HG03378 (cell line): ENCODE measurements at regions not wholly inside any gene's neighbourhood (a gene's known extent, or its start where the extent isn't known, plus 50 kb on each side); places are given as distances from the start of the nearest gene placed in this dataset.
"Not testable (repeated sequence)": the region's sequence is repeated elsewhere in the genome, so short reads cannot be mapped to it uniquely, and the experiment has no call there.

Experiments
- ATAC-seq: cut with Tn5 transposase; IDR thresholded peaks from one replicate; pipeline ENCODE4 v1.9.1; 2021; ENCODE audit warnings: mild to moderate bottlenecking, moderate library complexity; ENCODE audit not compliant: unreplicated experiment

DNA sequence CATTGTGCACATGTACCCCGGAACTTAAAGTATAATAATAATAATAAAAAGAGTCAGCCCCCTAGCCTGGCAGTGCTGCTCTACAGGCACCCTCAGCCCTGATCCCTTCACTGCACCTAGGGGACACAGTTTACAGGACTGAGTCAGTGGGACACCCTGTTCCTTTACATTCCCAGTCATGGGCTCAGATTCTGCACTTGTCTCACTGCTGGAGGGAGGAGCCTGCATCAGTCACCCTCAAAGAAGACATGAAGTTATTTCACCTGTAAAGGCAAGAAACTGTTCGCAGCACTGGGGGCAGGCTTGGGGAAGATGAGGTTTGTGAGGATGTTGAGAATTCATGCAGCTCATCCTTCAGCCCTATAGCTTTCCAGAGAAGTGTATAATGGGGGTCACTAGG, 50.7 kb upstream of the VPREB1 start:
- ATAC-seq, result no peak

GRCh38 chr22:22193462-22193861, 51.1 kb upstream of the VPREB1 start:
- not testable (repeated sequence) for ATAC-seq

- not testable (repeated sequence) for ATAC-seq
These were observed 51.6 kb upstream of the VPREB1 start for GRCh38 chr22:22193006-22193405.

DNA sequence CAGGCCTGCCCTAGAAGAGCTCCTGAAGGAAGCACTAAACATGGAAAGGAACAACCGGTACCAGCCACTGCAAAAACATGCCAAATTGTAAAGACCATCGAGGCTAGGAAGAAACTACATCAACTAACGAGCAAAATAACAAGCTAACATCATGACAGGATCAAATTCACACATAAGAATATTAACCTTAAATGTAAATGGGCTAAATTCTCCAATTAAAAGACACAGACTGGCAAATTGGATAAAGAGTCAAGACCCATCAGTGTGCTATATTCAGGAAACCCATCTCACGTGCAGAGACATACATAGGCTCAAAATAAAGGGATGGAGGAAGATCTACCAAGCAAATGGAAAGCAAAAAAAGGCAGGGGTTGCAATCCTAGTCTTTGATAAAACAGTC, 54.8 kb upstream of the VPREB1 start:
- not testable (repeated sequence) for ATAC-seq

GRCh38 chr22:22187863-22188262, 56.7 kb upstream of the VPREB1 start:
- ATAC-seq, result not testable (repeated sequence)

DNA sequence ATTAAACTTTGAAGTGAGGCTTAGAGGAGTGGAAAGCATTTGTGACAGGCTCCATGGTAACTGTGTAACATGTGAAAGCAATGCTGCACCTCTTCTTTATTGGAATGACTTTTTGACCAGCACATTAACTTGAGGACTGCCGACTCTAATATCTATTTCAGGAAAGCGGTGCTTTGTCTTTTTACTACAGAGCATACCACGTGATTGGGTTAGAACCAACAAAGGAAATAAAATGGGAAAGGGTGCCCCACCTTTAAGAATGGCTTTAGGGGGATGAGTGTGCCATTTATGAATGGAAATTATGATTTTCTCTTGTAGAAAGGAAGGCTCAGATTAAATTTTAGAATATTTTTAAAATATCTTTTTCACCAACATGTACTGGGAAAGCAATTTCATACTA, 57.3 kb upstream of the VPREB1 start:
- ATAC-seq, result no peak

DNA sequence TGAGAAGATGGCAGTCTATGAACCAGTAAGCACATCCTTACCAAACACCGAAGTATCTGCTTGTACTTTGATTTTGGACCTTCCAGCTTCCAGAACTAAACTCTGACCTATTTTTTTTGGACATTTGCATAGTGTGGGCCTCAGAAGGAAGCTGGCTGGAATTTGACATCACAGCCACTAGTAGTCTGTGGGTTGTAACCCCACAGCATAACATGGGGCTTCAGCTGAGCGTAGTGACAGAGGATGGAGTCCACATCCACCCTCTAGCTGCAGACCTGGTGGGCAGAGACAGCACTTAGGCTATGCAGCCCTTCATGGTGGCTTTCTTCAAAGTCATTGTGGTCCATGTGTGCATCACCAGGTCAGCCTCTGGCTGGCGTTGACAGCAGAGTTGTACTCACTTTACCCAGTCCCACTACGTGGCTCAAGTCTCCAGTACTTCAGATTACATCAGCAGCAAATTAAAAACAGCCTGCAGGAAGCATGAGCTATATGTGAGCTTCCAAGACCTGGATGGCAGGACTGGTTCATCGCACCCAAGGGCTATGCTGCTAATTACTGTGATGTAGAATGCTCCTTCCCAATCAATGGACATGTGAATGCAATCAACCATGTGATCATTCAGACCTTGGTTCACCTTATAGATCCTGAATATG, 58.6 kb upstream of the VPREB1 start:
- no peak for ATAC-seq

DNA sequence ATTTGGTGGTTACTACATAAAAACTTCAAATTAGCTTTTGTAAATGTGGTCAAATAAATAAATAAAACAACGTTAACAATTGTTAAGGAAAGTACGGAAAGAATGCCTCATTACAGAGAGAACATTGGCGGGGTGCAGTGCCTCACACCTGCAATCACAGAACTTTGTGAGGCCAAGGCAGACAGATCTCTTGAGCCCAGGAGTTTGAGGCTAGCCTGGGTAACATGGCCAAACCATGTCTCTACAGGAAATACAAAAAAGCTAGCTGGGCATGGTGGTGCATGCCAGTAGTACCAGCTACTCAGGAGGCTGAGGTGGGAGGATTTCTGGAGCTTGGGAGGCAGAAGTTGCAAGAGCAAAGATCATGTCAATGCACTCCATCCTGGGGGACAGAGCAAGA, 59.4 kb upstream of the VPREB1 start:
- no peak for ATAC-seq

- ATAC-seq, result no peak
These were observed 60.2 kb upstream of the VPREB1 start for GRCh38 chr22:22184277-22184807.

DNA sequence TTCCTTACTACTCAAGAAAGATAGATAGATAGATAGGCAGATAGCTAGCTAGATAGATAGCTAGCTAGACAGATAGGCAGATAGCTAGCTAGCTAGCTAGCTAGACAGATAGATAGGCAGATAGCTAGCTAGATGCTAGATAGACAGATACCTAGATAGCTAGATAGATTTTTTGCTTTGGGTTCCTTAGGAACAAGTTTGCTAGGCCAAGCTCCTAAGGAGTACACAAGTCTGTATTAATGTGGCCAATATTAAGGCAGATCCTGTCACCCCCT, 61.7 kb upstream of the VPREB1 start:
- ATAC-seq, result no peak

- no peak for ATAC-seq
These were observed 62.2 kb upstream of the VPREB1 start for GRCh38 chr22:22182218-22182989.

DNA sequence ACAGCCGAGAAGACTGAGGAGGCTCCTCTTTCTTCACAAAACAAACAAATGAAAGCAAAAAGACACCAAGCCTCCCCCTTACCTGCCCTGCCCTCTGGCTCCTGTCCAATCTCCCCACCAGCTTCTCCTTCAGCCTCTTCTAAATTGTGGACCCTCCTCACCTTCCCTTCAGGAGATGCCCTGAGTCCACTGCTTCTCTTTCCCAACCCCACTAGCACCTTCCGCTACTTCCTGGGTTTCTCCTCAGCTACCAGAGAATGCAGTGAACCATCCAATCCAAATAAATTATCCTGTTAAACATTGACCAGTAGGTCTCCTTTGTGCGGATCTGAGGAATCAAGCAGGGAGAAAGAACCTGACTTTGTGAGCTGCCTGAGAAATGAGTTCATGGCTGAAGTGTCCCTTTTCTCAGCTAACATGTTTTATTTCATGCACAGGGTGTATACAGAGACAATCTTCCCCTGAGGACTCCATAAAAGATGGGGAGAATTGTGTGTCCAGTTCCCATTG, 63.2 kb upstream of the VPREB1 start:
- no peak for ATAC-seq

DNA sequence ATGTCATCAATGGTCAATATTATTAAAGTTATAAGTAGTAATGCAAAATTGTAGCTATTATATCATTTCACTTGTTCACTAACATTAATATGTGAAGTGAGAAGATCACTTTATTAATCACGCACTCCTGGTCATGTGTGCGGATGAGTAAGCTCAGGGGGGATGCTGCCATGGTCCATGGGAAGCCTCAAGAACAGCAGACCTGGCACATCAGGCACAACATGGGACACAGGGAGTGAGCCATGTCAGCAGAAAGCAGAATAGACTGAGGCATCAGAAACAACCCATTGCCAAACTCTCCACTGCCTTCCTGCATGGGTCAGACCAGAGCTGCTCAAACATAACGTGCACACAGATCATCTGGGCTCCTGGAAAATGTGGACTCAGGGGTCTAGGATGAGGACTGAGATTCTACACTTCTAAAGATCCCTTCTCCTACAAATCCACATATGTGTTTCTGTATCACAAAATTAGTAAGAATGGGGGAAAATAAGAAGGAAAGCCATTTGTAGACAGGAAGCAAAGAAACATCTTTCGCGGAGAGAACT, 63.8 kb upstream of the VPREB1 start:
- no peak for ATAC-seq

- ATAC-seq, result no peak
These were observed 64.7 kb upstream of the VPREB1 start for GRCh38 chr22:22179858-22180257.

DNA sequence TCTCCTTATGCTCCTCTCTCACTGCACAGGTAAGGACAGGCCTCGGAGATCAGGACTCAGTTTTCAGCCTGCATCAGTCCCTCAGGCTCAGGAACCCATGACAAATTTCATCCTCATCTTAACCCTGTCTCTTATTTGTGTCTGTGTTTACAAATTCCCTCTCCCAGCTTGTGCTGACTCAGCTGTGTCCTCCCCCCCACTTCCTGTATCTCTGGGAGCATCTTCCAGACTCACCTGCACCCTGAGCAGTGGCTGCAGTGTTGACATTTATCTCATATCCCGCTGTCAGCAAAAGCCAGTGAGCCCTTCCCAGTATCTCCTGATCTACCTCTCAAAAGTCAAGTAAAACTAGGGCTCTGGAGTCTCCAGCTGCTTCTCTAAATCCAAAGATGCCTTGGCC, 65.6 kb upstream of the VPREB1 start:
- no peak for ATAC-seq

DNA sequence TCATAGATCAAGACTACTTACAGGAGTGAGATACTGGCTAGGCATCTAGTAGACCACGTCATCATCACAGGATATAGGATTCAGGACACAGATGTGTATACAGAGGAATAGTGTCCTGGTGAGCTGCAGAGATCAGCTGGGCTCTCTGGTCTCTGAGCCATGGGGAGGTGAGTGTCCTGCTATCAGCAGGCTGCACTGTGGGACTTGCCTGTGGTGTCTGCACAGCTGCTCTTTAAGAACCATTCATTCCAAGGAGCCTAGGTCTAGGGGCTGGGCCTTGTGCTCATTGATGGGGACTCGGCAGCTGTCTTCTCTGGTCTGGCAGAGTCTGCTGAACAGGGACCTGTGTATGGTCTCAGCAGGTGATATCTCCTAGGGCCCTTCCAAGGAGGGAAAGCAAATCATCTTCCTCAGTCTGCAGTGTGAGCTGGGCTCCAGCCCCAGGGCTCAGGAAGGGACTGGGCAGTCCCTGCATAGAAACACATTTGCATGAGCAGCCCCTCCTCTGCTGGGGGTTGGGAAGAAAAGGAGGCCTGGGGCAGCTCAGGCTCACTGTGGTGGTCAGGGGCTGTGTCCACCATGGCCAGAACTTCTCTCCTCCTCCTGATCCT, 66.1 kb upstream of the VPREB1 start:
- no peak for ATAC-seq

GRCh38 chr22:22176929-22177616, 67.5 kb upstream of the VPREB1 start:
- no peak for ATAC-seq

DNA sequence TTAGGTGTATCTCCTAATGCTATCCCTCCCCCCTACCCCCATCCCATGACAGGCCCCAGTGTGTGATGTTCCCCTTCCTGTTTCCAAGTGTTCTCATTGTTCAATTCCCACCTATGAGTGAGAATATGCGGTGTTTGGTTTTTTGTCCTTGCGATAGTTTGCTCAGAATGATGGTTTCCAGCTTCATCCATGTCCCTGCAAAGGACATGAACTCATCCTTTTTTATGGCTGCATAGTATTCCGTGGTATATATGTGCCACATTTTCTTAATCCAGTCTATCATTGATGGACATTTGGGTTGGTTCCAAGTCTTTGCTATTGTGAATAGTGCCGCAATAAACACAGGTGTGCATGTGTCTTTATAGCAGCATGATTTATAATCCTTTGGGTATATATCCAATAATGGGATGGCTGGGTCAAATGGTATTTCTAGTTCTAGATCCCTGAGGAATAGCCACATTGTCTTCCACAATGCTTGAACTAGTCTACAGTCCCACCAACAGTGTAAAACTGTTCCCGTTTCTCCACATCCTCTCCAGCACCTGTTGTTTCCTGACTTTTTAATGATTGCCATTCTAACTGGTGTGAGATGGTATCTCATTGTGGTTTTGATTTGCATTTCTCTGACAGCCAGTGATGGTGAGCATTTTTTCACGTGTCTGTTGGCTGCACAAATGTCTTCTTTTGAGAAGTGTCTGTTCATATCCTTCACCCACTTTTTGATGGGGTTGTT, 71.5 kb upstream of the VPREB1 start:
- not testable (repeated sequence) for ATAC-seq

DNA sequence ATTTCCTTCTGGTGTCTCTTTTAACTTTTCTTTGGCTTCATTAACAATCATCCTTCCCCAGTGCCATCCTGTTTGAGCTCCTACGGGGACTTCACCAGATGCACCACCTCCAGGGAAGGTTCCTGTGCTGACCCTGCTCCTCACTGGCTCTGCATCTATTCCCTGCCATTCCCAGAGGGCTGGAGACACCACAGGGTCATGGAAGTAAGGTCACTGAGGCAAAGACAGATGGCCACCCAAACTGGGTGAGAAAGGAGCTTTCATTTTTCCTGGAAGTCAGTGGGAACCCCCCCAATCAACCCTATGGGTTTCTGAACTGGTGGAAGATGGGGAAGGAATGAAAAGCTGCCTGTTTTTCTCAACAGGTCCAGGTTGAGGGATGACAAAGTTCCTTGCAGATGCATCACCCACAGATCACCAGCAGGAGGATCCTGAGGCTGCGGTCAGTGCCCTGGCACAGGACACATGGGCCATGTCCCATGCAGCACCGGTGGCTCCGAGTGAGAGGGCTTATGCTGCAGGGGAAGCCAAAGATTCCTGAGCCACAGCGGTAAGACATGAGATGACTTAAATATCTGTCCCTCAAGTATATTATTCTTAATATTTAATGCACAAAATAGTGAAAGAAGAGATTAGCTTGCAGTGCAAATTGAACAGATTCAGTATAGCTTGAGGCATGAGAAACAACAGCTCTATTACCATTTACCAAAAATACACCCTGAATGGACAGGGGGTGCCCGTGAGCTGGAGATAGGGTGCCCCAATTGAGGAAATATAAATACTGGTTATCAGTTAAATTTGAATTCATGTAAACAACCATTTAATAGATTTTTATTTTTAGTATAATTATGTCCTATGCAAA, 73.0 kb upstream of the VPREB1 start:
- no peak for ATAC-seq
